PC-3 (cell line): ENCODE measurements at regions not wholly inside any gene's neighbourhood (a gene's known extent, or its start where the extent isn't known, plus 50 kb on each side); places are given as distances from the start of the nearest gene placed in this dataset.

ENCODE experiments used
- ATAC-seq: fragments of 200-7000 bp; cut with Tn5 transposase; 2 replicates; pipeline ENCODE4 v1.9.1; 2020; ENCODE audit warnings: mild to moderate bottlenecking, moderate library complexity
- BruUV-seq: library from RNA; stranded (reverse); fragments of 400-500 nt; replicated peaks from 2 replicates; lab custom pipeline; 2021; lab: Mats Ljungman, UMichigan
- CTCF ChIA-PET: fragments of 300-600 bp; sonication (Branson Sonifier 250); formaldehyde crosslinking; loops from one replicate; lab custom pipeline; 2022; ENCODE audit warnings: antibody characterized with exemption; lab: Charles Lee
- POLR2A ChIA-PET: fragments of 300-600 bp; sonication (Branson Sonifier 250); formaldehyde crosslinking; loops from one replicate; lab custom pipeline; 2022; ENCODE audit warnings: antibody characterized with exemption; ENCODE audit not compliant: unreplicated experiment; lab: Charles Lee
- DNase-seq: peaks from one replicate; pipeline ENCODE4 v3.0.0-alpha.2; 2015
- H2AFZ ChIP-seq: fragments of 300-600 bp; sonication (generic); 2 replicates; pipeline ENCODE4 v1.6.0; 2016; ENCODE audit warnings: antibody characterized with exemption, low read length
- H3F3A ChIP-seq: fragments of 300-600 bp; sonication (generic); one replicate; pipeline ENCODE4 v1.6.0; 2017; ENCODE audit warnings: antibody characterized with exemption, low read length, control low read depth, mild to moderate bottlenecking; ENCODE audit not compliant: unreplicated experiment
- H3K27ac ChIP-seq: fragments of 300-600 bp; sonication (generic); 2 replicates; pipeline ENCODE4 v1.5.1; 2016; ENCODE audit warnings: mild to moderate bottlenecking, low read length
- H3K27me3 ChIP-seq: fragments of 300-600 bp; sonication (generic); 2 replicates; pipeline ENCODE4 v1.6.1; 2016; ENCODE audit warnings: low read length, mixed read lengths
- H3K36me3 ChIP-seq: fragments of 300-600 bp; sonication (generic); 2 replicates; pipeline ENCODE4 v1.6.1; 2016; ENCODE audit warnings: low read depth, mixed run types, low read length, mixed read lengths
- H3K4me1 ChIP-seq: fragments of 300-600 bp; sonication (generic); 2 replicates; pipeline ENCODE4 v1.5.1; 2016; ENCODE audit warnings: low read length; ENCODE audit not compliant: insufficient read depth
- H3K4me2 ChIP-seq: fragments of 300-600 bp; sonication (generic); 2 replicates; pipeline ENCODE4 v1.6.0; 2016; ENCODE audit warnings: low read length
- H3K4me3 ChIP-seq: fragments of 300-600 bp; sonication (generic); 2 replicates; pipeline ENCODE4 v1.5.1; 2016; ENCODE audit warnings: mild to moderate bottlenecking, low read length, mixed read lengths
- H3K79me2 ChIP-seq: fragments of 300-600 bp; sonication (generic); 2 replicates; pipeline ENCODE4 v1.6.1; 2017; ENCODE audit warnings: low read length, mixed read lengths
- H3K9ac ChIP-seq: fragments of 300-600 bp; sonication (generic); 2 replicates; pipeline ENCODE4 v1.6.0; 2016; ENCODE audit warnings: mild to moderate bottlenecking, low read length
- H3K9me2 ChIP-seq: fragments of 300-600 bp; sonication (generic); replicated peaks from 2 replicates; pipeline ENCODE4 v1.6.1; 2016; ENCODE audit warnings: mixed run types, low read length, mixed read lengths
- H3K9me3 ChIP-seq: fragments of 300-600 bp; sonication (generic); 2 replicates; pipeline ENCODE4 v1.6.1; 2016; ENCODE audit warnings: low read length, mixed read lengths
- H4K20me1 ChIP-seq: fragments of 300-600 bp; sonication (generic); 2 replicates; pipeline ENCODE4 v1.6.1; 2016; ENCODE audit warnings: low read length, mixed read lengths
- CTCF ChIP-seq: fragments of 300-600 bp; sonication (generic); conservative IDR thresholded peaks from 2 replicates; pipeline ENCODE4 v1.5.1; 2017; ENCODE audit warnings: antibody characterized with exemption, low read depth, mild to moderate bottlenecking, low read length
- EZH2 ChIP-seq: fragments of 300-600 bp; sonication (generic); IDR thresholded peaks from one replicate; pipeline ENCODE4 v1.6.1; 2017; ENCODE audit warnings: antibody characterized with exemption, mild to moderate bottlenecking, low read length; ENCODE audit not compliant: unreplicated experiment
- EZH2phosphoT487 ChIP-seq: fragments of 300-600 bp; sonication (generic); IDR thresholded peaks from 2 replicates; pipeline ENCODE4 v1.6.1; 2018; ENCODE audit warnings: mild to moderate bottlenecking, antibody characterized with exemption, low read length, borderline replicate concordance
- intact Hi-C: fragments of 100-400 bp; cut with micrococcal nuclease; formaldehyde crosslinking; loops from 2 replicates; pipeline ENCODE4 v1.9.0; 2023

GRCh38 chr9:30511666-30512065 is 1872.8 kb upstream of the ACO1 start:
- Histone ChIP-seq H3K36me3 (no peaks in the 10 kb centered on the region), H2AFZ (no peak overlapping the region), H3F3A (no peaks in the 10 kb centered on the region), H3K9me3 (no peaks in the 10 kb centered on the region), H4K20me1 (no peaks in the 10 kb centered on the region), H3K4me1 (no peaks in the 10 kb centered on the region), H3K4me3 (no peak overlapping the region), H3K27me3 (no peaks in the 10 kb centered on the region), H3K9me2 (no peaks in the 10 kb centered on the region), H3K27ac (no peak overlapping the region), H3K4me2 (no peak overlapping the region), H3K79me2 (no peaks in the 10 kb centered on the region), H3K9ac (no peak overlapping the region)
- intact Hi-C loops = no loop called here
- no peak for DNase-seq
- TF ChIP-seq CTCF (no peak), EZH2phosphoT487 (no peak), EZH2 (no peak)
- ATAC-seq = no peak
- ChIA-PET POLR2A (no interaction called here), CTCF (no interaction called here)
- no TSS peak for BruUV-seq

GRCh38 chr9:30519166-30519565 is 1865.3 kb upstream of the ACO1 start:
- no peak for ATAC-seq
- ChIA-PET POLR2A (no interaction called here), CTCF (no interaction called here)
- no TSS peak for BruUV-seq
- Histone ChIP-seq H3F3A (no peaks in the 10 kb centered on the region), H3K9me3 (no peaks in the 10 kb centered on the region), H3K4me3 (no peak overlapping the region), H3K27ac (no peak overlapping the region), H4K20me1 (no peaks in the 10 kb centered on the region), H2AFZ (no peak overlapping the region), H3K79me2 (no peaks in the 10 kb centered on the region), H3K36me3 (no peaks in the 10 kb centered on the region), H3K27me3 (no peaks in the 10 kb centered on the region), H3K4me2 (no peak overlapping the region), H3K4me1 (no peaks in the 10 kb centered on the region), H3K9ac (no peak overlapping the region), H3K9me2 (no peaks in the 10 kb centered on the region)
- TF ChIP-seq CTCF (no peak), EZH2phosphoT487 (no peak), EZH2 (no peak)
- DNase-seq = no peak
- intact Hi-C loops = no loop called here

GRCh38 chr9:30519756-30520155 is 1864.7 kb upstream of the ACO1 start:
- Histone ChIP-seq H3K36me3 (no peaks in the 10 kb centered on the region), H3K27me3 (no peaks in the 10 kb centered on the region), H3K4me2 (no peak overlapping the region), H3F3A (no peaks in the 10 kb centered on the region), H3K4me1 (no peaks in the 10 kb centered on the region), H4K20me1 (no peaks in the 10 kb centered on the region), H3K9ac (no peak overlapping the region), H3K9me3 (no peaks in the 10 kb centered on the region), H3K9me2 (no peaks in the 10 kb centered on the region), H3K79me2 (no peaks in the 10 kb centered on the region), H3K4me3 (no peak overlapping the region), H2AFZ (no peak overlapping the region), H3K27ac (no peak overlapping the region)
- no TSS peak for BruUV-seq
- intact Hi-C loops = no loop called here
- no peak for ATAC-seq
- ChIA-PET POLR2A (no interaction called here), CTCF (no interaction called here)
- peak; percentile 11 for DNase-seq
- TF ChIP-seq EZH2phosphoT487 (no peak), CTCF (no peak), EZH2 (no peak)
